T1000 (cell line): ENCODE measurements at regions not wholly inside any gene's neighbourhood (a gene's known extent, or its start where the extent isn't known, plus 50 kb on each side); places are given as distances from the start of the nearest gene placed in this dataset.
"Not testable (repeated sequence)": the region's sequence is repeated elsewhere in the genome, so short reads cannot be mapped to it uniquely, and the experiment has no call there.

ENCODE experiments used
- DNase-seq: peaks from one replicate; lab custom pipeline; 2025; ENCODE audit warnings: mixed read lengths; lab: John Stamatoyannopoulos, UW

DNA sequence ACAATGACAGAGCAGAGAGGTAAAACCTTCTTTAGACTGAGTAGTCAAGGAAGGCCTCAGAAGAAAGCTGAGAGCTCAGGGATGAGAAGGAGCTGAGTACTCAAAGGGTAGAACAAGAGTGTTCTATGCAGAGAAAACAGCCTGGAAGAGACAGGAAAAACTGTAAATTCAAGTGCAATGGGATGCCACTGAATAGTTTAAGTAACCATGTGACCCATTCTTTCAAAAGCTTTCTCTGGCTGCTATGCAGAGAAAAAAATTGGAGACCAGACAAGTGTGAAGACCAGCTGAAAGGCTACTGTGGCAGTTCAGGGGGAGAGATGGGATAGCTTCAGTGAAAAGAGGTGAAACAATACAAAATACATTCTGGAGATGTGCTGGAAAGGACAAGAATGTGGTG, 61.3 kb upstream of the RNF38 start:
- DNase-seq = no peak

- DNase-seq = not testable (repeated sequence)
Observed at GRCh38 chr9:36458430-36458915, 58.4 kb upstream of the RNF38 start.

DNA sequence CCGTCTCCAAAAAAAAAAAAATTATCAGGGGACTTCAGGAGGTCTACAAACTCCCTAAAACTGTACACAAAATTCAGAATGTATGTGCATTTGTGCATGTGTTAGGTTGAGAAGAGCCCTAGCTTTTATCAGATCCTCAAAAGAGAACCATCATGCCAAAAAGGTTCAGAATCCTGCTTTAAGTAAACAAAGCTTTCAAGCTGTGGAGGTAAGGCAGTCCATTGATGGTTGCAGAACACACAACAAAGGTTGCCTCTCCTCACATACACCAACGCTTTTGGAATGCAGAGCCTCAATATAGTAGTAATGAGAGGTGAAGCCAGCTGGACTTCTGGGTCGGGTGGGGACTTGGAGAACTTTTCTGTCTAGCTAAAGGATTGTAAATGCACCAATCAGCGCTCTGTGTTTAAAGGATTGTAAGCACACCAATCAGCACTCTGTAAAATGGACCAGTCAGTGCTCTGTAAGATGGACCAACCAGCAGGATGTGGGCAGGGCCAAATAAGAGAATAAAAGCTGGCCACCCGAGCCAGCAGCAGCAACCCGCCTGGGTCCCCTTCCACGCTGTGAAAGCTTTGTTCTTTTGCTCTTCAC, 57.9 kb upstream of the RNF38 start:
- no peak for DNase-seq

- no peak for DNase-seq
Observed at GRCh38 chr9:36456480-36457065, 56.5 kb upstream of the RNF38 start.

DNA sequence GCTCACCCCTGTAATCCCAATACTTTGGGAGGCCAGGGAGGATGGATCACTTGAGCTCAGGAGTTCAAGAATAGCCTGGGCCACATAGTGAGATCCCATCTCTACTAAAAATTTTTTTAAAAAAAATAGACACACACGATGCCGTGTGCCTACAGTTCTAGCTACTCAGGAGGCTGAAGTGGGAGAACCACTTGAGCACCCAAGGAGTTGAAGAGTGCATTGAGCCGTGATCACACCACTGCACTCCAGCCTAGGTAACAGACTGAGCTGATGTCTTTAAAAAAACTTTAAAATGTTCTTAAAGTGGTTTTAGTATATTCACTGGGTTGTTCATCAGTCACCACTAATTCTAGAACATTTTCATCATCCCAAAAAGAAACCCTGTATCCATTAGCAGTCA, 51.9 kb upstream of the RNF38 start:
- no peak for DNase-seq

DNA sequence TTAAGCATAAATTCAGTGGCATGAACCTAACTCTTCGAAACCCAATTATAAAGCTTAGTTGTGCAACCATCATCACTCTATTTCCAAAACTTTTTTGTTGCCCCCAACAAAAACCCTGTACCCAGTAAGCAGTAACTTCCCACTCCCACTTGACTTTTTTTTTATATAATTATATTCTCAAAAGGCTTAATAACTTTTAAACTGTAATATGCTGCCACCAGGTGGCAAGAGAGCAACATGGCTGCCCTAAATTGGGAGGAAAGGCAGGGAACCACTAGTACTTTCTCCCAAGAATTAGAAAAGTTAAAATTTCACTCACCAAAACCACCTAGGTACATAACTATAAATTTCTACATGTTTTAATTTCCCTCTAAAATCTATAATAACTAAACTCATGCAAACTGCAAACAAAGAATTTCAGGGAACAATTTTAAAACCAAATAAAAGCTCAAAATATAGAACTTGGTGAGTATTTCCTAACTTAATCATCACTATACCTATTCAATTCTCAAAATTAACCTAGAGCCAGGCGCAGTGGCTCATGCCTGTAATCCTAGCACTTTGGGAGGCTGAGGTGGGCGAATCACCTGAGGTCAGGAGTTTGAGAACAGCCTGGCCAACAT, 50.2 kb upstream of the RNF38 start:
- DNase-seq = no peak
